Psoas muscle (tissue), 7 donors: ENCODE measurements at regions not wholly inside any gene's neighbourhood (a gene's known extent, or its start where the extent isn't known, plus 50 kb on each side); places are given as distances from the start of the nearest gene placed in this dataset.

Experiments
- ATAC-seq, 4 donors: fragments of 200-7000 bp; cut with Tn5 transposase; one replicate each; pipeline ENCODE4 v1.9.1; 2020; ENCODE audit warnings: moderate library complexity in 3 of 4, mild to moderate bottlenecking in 2 of 4
- DNase-seq, 2 donors: peaks; one replicate each; pipeline ENCODE4 v3.0.0-alpha.2; 2020
- H3K27ac ChIP-seq: fragments of 200-600 bp; one replicate; pipeline ENCODE4 v1.8.0; 2022
- H3K27me3 ChIP-seq, 3 donors: fragments of 200-600 bp in 1 of 3; one replicate each; pipeline versions ENCODE4 v1.6.1 to v1.8.0; 2013 to 2022; ENCODE audit warnings: low read length in 2 of 3, mild to moderate bottlenecking in 2 of 3, moderate library complexity in 1 of 3; ENCODE audit not compliant: insufficient read depth in 3 of 3
- H3K36me3 ChIP-seq, 2 donors: fragments of 200-600 bp in 1 of 2; one replicate each; pipeline versions ENCODE4 v1.6.1 to v1.8.0; 2013 to 2022; ENCODE audit warnings: low read depth in 1 of 2, mild to moderate bottlenecking in 1 of 2, moderate library complexity in 1 of 2; ENCODE audit not compliant: insufficient read depth in 1 of 2
- H3K4me1 ChIP-seq: fragments of 200-600 bp; one replicate; pipeline ENCODE4 v1.8.0; 2022
- H3K4me3 ChIP-seq: fragments of 200-600 bp; one replicate; pipeline ENCODE4 v1.8.0; 2022; ENCODE audit warnings: mild to moderate bottlenecking
- H3K9me3 ChIP-seq: fragments of 200-600 bp; one replicate; pipeline ENCODE4 v1.8.0; 2022
- WGBS, 3 donors: extraction: QIAGEN DNeasy Blood & Tissue Kit; methylation state at CpG; one replicate each; pipeline versions ENCODE4 v1.1.6 to v1.1.7; 2013; 5-methylcytosine and 5-hydroxymethylcytosine counted together
- intact Hi-C, 2 donors: fragments of 100-400 bp; cut with DNase I; formaldehyde crosslinking; loops; one replicate each; pipeline versions ENCODE4 v1.11.0 to v1.14.2; 2022
- TF ChIP-seq, protein P1 (sequence below): fragments of 200-600 bp; IDR thresholded peaks from one replicate; pipeline ENCODE4 v1.8.0; 2022; ENCODE audit warnings: antibody characterized with exemption
- donor health status: healthy with polysubstance abuse.
- donor health status: DM: no; HTN: no; CAD: no; lungs with moderate emphysema.
- donor health status: Bipolar disorder and iron deficiency.
- donor health status: healthy.
- donor health status: DM: yes; HTN: yes; CAD: no.
- donor health status: DM: no; HTN: no; CAD: no.
- donor health status: DM: yes; HTN: yes; CAD: no.

DNA sequence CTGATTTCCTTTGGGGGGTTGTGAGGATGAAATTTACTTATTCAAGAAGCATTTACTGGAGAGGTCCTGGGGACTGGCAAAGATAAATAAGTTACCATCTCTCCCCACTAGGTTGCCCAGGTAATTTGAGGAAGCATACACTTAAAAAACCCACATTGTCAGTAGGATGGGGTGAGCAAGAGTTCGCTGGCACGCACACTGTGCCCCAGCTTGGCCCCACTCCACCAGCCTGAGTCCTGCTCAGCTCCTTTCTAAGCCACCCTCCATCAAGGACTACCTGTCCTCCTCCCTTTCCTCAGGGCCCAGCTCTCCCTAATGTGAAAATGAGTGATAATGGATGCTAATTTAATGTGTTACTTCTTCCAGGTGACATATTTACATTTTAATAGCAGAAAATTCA, 216.5 kb upstream of the PLET1 start:
- no peak for DNase-seq
- intact Hi-C loops = no loop called here
- TF ChIP-seq, protein P1, sequence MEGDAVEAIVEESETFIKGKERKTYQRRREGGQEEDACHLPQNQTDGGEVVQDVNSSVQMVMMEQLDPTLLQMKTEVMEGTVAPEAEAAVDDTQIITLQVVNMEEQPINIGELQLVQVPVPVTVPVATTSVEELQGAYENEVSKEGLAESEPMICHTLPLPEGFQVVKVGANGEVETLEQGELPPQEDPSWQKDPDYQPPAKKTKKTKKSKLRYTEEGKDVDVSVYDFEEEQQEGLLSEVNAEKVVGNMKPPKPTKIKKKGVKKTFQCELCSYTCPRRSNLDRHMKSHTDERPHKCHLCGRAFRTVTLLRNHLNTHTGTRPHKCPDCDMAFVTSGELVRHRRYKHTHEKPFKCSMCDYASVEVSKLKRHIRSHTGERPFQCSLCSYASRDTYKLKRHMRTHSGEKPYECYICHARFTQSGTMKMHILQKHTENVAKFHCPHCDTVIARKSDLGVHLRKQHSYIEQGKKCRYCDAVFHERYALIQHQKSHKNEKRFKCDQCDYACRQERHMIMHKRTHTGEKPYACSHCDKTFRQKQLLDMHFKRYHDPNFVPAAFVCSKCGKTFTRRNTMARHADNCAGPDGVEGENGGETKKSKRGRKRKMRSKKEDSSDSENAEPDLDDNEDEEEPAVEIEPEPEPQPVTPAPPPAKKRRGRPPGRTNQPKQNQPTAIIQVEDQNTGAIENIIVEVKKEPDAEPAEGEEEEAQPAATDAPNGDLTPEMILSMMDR = no peak

DNA sequence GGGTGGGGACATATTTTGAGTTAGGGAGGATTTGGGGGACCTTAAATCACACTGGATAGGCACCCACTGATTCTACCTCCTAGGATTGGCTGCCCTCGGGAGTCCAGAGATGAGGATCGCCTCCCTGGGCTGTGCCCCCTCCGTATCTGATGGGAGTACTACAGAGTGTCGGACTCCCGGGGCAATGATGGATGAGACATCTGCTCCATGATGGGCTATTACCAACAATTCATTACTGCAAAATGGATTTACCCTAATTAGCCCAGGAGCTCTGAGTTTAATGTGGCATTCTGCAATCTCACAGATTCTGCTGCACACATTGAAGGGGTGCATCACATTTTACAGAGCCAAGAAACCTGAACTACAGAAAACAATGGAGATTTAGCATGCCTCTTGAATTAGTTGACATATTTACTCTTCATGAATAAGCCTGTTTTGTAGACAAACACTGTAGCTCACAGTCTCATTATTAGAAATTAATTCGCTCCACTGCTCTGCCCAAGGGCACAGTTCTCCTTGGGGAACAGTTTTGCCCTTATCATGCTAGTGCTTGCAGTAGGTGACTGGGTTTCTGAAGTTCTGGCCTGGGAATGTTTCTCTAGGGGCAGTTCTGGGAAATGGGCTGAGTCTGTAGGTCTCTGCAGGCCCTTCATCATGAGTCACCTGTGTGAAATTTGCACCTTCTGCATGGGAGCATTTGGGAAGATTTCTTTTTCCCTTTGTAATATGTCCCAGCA, 217.1 kb upstream of the PLET1 start:
- TF ChIP-seq, protein P1 = no peak
- no peaks in the 10 kb centered on the region for H3K36me3 ChIP-seq
- H3K9me3 ChIP-seq = no peaks in the 10 kb centered on the region
- intact Hi-C loops = no loop called here
- DNase-seq = no peak
- 90 to 91% (median 90%) methylated on average over 6 of the region's 6 CpGs for WGBS, 3 donors
- no peak for ATAC-seq
- H3K27me3 ChIP-seq = no peaks in the 10 kb centered on the region
- no peak overlapping the region for H3K4me3 ChIP-seq
- H3K27ac ChIP-seq = no peak overlapping the region
- H3K4me1 ChIP-seq = no peaks in the 10 kb centered on the region

More for the DNA sequence above, 216.5 kb upstream of the PLET1 start:
- H3K4me3 ChIP-seq = no peak overlapping the region
- 84 to 94% (median 92%) methylated on average over 2 of the region's 2 CpGs for WGBS, 3 donors
- no peak overlapping the region for H3K27ac ChIP-seq
- H3K4me1 ChIP-seq = no peaks in the 10 kb centered on the region
- no peaks in the 10 kb centered on the region for H3K36me3 ChIP-seq
- no peaks in the 10 kb centered on the region for H3K9me3 ChIP-seq
- no peak for ATAC-seq
- no peaks in the 10 kb centered on the region for H3K27me3 ChIP-seq

DNA sequence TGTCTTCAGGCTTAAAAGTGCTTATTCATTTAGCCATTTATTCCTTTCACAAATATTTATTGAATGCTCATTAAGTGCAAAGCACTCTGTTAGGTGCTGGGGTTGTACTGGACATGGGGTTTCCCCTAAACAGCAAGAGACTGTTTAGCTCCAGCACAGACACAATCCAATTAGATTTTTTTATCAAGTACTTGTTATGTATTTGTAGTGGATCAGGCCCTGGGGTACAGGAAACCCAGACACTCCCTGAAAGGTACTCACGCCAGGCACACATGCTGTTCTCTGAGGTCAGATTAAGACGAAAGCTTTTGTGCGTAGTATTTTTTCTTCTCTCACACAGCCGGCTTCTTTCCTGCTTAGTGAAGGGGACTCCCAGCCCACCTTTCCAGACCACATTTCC, 218.1 kb upstream of the PLET1 start:
- Histone ChIP-seq H3K27me3 (no peaks in the 10 kb centered on the region), H3K27ac (no peak overlapping the region), H3K9me3 (no peaks in the 10 kb centered on the region), H3K4me3 (no peak overlapping the region), H3K4me1 (no peaks in the 10 kb centered on the region), H3K36me3 (no peaks in the 10 kb centered on the region)
- 90 to 94% (median 91%) methylated on average over 4 of the region's 4 CpGs for WGBS, 3 donors
- TF ChIP-seq, protein P1 = no peak
- ATAC-seq (no peak), DNase-seq (no peak)
- intact Hi-C loops = no loop called here

DNA sequence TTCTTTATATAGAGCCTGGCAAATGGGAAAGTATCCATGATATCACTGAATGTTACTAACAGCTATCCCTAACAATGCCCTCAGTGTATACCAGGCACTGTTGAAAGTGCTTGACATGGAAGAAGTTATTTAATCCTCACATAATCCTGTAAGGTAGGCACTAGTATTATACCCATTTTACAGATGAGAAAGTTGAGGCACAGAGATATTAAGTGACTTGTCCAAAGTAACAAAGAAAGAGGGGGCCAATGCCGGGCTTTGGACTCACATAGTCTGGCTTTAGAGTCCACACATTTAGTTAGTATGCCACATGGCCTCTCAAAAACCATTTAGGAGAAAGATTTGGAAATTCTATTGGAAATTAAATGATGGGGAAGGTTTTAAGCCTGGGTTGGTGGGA, 220.8 kb upstream of the PLET1 start:
- DNase-seq = no peak
- no peaks in the 10 kb centered on the region for H3K9me3 ChIP-seq
- no peak for ATAC-seq
- no peaks in the 10 kb centered on the region for H3K36me3 ChIP-seq
- H3K4me1 ChIP-seq = no peaks in the 10 kb centered on the region
- intact Hi-C loops = no loop called here
- H3K27me3 ChIP-seq = no peaks in the 10 kb centered on the region
- 75 to 82% (median 76%) methylated on average over 1 of the region's 1 CpG for WGBS, 3 donors
- no peak overlapping the region for H3K27ac ChIP-seq
- TF ChIP-seq, protein P1 = no peak
- no peak overlapping the region for H3K4me3 ChIP-seq

DNA sequence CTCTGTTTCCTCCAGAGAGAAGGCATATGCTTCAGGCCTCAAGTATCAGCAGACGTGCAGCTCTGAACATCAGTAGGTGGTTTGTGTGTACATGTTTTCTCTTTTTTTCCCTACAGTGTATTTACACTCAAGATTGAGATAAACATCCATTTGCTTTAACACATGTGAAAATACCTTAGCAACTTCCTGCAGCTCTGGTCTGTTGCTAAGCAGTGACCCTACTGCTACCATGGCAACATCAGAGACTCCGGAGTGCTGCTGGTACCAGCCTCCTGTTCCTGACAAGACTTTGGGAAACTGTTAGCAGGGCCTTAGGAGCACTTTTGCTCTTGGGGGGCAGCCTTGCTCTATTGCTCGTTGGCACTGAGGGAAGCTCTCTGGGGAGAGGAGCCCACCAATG, 221.2 kb upstream of the PLET1 start:
- Histone ChIP-seq H3K4me3 (no peak overlapping the region), H3K27me3 (no peaks in the 10 kb centered on the region), H3K4me1 (no peaks in the 10 kb centered on the region), H3K36me3 (no peaks in the 10 kb centered on the region), H3K27ac (no peak overlapping the region), H3K9me3 (no peaks in the 10 kb centered on the region)
- TF ChIP-seq, protein P1 = no peak
- intact Hi-C loops = no loop called here
- 64 to 68% (median 67%) methylated on average over 3 of the region's 3 CpGs for WGBS, 3 donors
- ATAC-seq = no peak
- DNase-seq = no peak
